GM12874 (cell line): ENCODE measurements at regions not wholly inside any gene's neighbourhood (a gene's known extent, or its start where the extent isn't known, plus 50 kb on each side); places are given as distances from the start of the nearest gene placed in this dataset.

Source experiments
- TF ChIP-seq, protein P1 (sequence below): IDR thresholded peaks from 2 replicates; pipeline ENCODE4 v1.5.1; 2011; ENCODE audit warnings: low read depth, mild to moderate bottlenecking, control low read depth, low read length, moderate library complexity; ENCODE audit not compliant: insufficient read depth

- TF ChIP-seq, protein P1, sequence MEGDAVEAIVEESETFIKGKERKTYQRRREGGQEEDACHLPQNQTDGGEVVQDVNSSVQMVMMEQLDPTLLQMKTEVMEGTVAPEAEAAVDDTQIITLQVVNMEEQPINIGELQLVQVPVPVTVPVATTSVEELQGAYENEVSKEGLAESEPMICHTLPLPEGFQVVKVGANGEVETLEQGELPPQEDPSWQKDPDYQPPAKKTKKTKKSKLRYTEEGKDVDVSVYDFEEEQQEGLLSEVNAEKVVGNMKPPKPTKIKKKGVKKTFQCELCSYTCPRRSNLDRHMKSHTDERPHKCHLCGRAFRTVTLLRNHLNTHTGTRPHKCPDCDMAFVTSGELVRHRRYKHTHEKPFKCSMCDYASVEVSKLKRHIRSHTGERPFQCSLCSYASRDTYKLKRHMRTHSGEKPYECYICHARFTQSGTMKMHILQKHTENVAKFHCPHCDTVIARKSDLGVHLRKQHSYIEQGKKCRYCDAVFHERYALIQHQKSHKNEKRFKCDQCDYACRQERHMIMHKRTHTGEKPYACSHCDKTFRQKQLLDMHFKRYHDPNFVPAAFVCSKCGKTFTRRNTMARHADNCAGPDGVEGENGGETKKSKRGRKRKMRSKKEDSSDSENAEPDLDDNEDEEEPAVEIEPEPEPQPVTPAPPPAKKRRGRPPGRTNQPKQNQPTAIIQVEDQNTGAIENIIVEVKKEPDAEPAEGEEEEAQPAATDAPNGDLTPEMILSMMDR = no peak
Observed at GRCh38 chr3:61343543-61343942, 92.3 kb upstream of the FHIT start.

DNA sequence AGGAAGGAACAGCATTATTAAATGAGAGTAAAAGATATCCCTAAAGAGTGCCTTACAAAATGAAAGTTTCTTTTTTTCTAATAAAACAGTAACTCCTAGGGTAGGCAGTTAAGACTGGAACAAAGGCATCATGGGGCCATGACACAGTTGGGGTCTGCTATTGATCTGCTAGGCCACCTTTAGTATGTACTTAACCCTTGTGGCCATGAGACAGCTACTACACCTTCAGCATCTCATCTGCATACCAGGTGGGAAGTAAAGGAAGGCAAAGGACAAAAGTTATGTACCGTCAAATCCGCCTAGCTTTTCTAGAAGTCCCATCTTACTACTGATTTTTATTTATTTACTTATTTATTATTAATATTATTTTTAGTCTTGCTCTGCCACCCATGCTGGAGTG, 93.8 kb upstream of the FHIT start:
- TF ChIP-seq, protein P1 = no peak

DNA sequence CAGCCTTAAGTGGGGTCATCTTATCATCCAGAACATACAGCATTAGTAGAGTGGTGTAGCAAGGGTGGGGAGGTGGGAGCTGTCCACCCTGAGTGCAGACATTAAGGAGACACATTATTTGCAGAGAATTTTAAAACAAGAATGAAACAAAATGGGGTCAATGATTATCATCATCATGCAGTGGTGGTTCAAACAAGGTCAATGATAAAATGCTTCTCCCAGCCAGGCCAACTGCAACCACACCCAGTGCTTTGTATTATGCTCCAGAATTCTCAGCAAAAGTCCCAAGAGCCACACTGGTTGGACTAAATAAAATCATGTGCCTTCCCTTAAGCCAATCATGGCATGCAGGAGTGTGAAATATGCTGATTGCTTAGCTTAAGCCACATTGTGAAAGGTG, 96.7 kb upstream of the FHIT start:
- TF ChIP-seq, protein P1 = no peak

- TF ChIP-seq, protein P1 = no peak
Observed at GRCh38 chr3:61349717-61350116, 98.5 kb upstream of the FHIT start.

GRCh38 chr3:61350782-61351309, 99.6 kb upstream of the FHIT start:
- TF ChIP-seq, protein P1 = no peak

- TF ChIP-seq, protein P1 = no peak
Observed at GRCh38 chr3:61352306-61352705, 101.1 kb upstream of the FHIT start.

GRCh38 chr3:61353382-61353781, 102.1 kb upstream of the FHIT start:
- TF ChIP-seq, protein P1 = no peak

DNA sequence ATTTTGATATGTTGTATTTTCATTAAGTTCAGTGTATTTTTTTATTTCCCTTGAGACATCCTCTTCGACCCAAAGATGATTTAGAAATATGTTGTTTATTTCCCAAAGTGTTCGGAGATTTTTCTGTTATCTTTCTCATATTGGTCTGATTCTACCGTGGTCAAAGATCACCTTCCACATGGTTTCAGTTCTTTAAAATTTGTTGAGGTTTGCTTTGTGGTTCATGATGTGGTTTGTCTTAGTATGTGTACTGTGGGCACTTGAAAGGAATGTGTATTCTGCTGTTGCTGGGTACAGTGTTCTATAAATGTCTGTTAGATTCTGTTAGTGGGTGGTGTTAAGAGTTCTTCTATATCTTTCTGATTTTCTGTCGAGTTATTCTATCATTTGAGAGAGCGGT, 103.4 kb upstream of the FHIT start:
- TF ChIP-seq, protein P1 = no peak
